ENCODE measurements at regions not wholly inside any gene's neighbourhood (a gene's known extent, or its start where the extent isn't known, plus 50 kb on each side); places are given as distances from the start of the nearest gene placed in this dataset.

- ChIA-PET CTCF (ENCODE audit: partially characterized antibody) (no interaction called here), POLR2A (ENCODE audit: partially characterized antibody) (no interaction called here)
- Histone ChIP-seq H3K79me2 (ENCODE audit: control insufficient read depth in 1 of 2, insufficient read depth in 2 of 2, low read length in 2 of 2) (no peaks in the 10 kb centered on the region), H3K4me1 (replicated peaks in 1 of 4; ENCODE audit: control insufficient read depth in 3 of 4, insufficient read depth in 4 of 4, low read length in 3 of 4) (no peaks in the 10 kb centered on the region), H3K23ac (ENCODE audit: insufficient read length) (no peak overlapping the region), H3K27me3 (replicated peaks in 1 of 4; ENCODE audit: control insufficient read depth in 3 of 4, extremely low read depth in 1 of 4, insufficient read depth in 3 of 4, low read length in 3 of 4) (no peaks in the 10 kb centered on the region), H3K23me2 (ENCODE audit: low read depth, low read length) (no peaks in the 10 kb centered on the region), H4K5ac (ENCODE audit: insufficient read length, low read depth, low read length) (no peak overlapping the region), H3K14ac (ENCODE audit: insufficient read length) (no peak overlapping the region), H2BK120ac (replicated peaks; ENCODE audit: low read depth, low read length) (no peak overlapping the region), H3K4me2 (ENCODE audit: insufficient read depth in 1 of 2, low read depth in 2 of 2, low read length in 2 of 2) (no peak overlapping the region), H2AK5ac (ENCODE audit: low read depth, low read length) (no peak overlapping the region), H2BK15ac (ENCODE audit: low read length) (no peak overlapping the region), H3K4ac (replicated peaks; ENCODE audit: insufficient read length, low read depth, low read length) (no peak overlapping the region), H4K8ac (ENCODE audit: extremely low read depth, insufficient read depth, low read length) (no peak overlapping the region), H3K36me3 (ENCODE audit: control insufficient read depth in 2 of 4, insufficient read depth in 4 of 4, low read length in 3 of 4) (no peaks in the 10 kb centered on the region), H2BK5ac (ENCODE audit: low read depth, low read length) (no peak overlapping the region), H3K56ac (replicated peaks; ENCODE audit: insufficient read length, low read depth, low read length) (no peak overlapping the region), H3K4me3 (ENCODE audit: extremely low read depth in 1 of 4, insufficient read depth in 2 of 4, low read depth in 3 of 4, low read length in 4 of 4) (no peak overlapping the region), H3K27ac (ENCODE audit: low read depth, low read length) (no peak overlapping the region), H3K9me3 (ENCODE audit: insufficient read depth in 2 of 2, low read depth in 1 of 2, low read length in 1 of 2) (no peaks in the 10 kb centered on the region), H2BK12ac (ENCODE audit: low read depth, low read length) (no peak overlapping the region), H3K18ac (ENCODE audit: extremely low read depth, low read length) (no peak overlapping the region), H4K20me1 (replicated peaks in 1 of 2; ENCODE audit: control insufficient read depth in 1 of 2, insufficient read depth in 2 of 2, low read length in 2 of 2) (no peaks in the 10 kb centered on the region), H2AFZ (ENCODE audit: low read length) (no peak overlapping the region), H3K79me1 (ENCODE audit: low read depth, low read length) (no peaks in the 10 kb centered on the region), H4K91ac (replicated peaks; ENCODE audit: insufficient read length, low read length) (no peak overlapping the region), H3K9ac (replicated peaks in 1 of 4; ENCODE audit: extremely low read depth in 1 of 4, low read depth in 3 of 4, low read length in 3 of 4) (no peak overlapping the region), H2BK20ac (ENCODE audit: low read length) (no peak overlapping the region)
- 92% methylated on average over 1 of the region's 1 CpG; no CpG with 5 or more reads in 1 of the 2 experiments for WGBS, 2 experiments (ENCODE audit: extremely low coverage in 1 of 2, insufficient coverage in 1 of 2, insufficient read length in 1 of 2, insufficient replicate concordance in 2 of 2, low coverage in 1 of 2, low lambda C conversion rate in 2 of 2, missing lambda C conversion rate in 1 of 2)
- no peak for FAIRE-seq
- DNase-seq (ENCODE audit: low read depth in 1 of 2, low spot score in 2 of 2): no peak
- TF ChIP-seq SAP30 (IDR thresholded peaks at IDR 0.05; ENCODE audit: insufficient read depth, insufficient replicate concordance, low read length) (no peak), KDM1A (IDR thresholded peaks at IDR 0.05; ENCODE audit: borderline replicate concordance, low read length) (no peak), CBX5 (IDR thresholded peaks at IDR 0.05; ENCODE audit: low read depth, low read length) (no peak), RFX5 (IDR thresholded peaks at IDR 0.05; ENCODE audit: borderline replicate concordance, low read depth, low read length) (no peak), JUN (IDR thresholded peaks at IDR 0.05; ENCODE audit: low read depth, low read length) (no peak), HDAC2 (IDR thresholded peaks at IDR 0.05; ENCODE audit: borderline replicate concordance in 1 of 2, low read depth in 2 of 2, low read length in 2 of 2) (no peak), ZNF274 (IDR thresholded peaks at IDR 0.05; ENCODE audit: borderline replicate concordance, extremely low read depth, low read length) (no peak), TCF12 (IDR thresholded peaks at IDR 0.05; ENCODE audit: low read depth, low read length) (no peak), NANOG (IDR thresholded peaks at IDR 0.05; ENCODE audit: insufficient read depth, low read depth, low read length, poor library complexity, severe bottlenecking) (no peak), BCL11A (IDR thresholded peaks at IDR 0.05; ENCODE audit: low read depth in 2 of 2, low read length in 2 of 2) (no peak), CHD2 (IDR thresholded peaks at IDR 0.05; ENCODE audit: low read length) (no peak)
- TF ChIP-seq, protein P1, sequence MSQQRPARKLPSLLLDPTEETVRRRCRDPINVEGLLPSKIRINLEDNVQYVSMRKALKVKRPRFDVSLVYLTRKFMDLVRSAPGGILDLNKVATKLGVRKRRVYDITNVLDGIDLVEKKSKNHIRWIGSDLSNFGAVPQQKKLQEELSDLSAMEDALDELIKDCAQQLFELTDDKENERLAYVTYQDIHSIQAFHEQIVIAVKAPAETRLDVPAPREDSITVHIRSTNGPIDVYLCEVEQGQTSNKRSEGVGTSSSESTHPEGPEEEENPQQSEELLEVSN (IDR thresholded peaks at IDR 0.05): no peak
Observed at GRCh38 chr9:103867886-103868285, 226.2 kb upstream of the SMC2 start.
